ENCODE measurements at regions not wholly inside any gene's neighbourhood (a gene's known extent, or its start where the extent isn't known, plus 50 kb on each side); places are given as distances from the start of the nearest gene placed in this dataset.

DNA sequence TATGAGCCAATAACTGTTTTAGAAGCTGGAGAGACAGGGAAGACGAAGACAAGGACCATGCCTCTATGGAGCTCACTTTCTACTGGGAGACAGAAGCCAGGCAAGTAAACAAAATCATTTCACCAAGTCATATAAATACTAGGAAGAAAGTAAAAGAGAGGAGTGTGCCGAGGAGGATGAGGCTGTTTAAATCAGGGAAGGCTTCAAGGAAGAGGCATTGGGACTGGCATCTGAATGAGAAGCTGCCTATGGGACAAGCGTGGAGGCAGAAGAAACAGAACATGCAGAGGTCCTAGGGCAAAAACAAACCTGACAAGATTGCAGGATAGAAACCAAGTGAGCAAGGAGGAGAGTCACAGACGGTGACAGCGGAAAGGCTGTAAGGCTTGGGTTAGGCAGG is 68.1 kb upstream of the CPLX2 start:
- ChIA-PET SMC1A (ENCODE audit: uncharacterized antibody, unreplicated experiment) (no interaction called here), POLR2A (no interaction called here), RAD21 (ENCODE audit: unreplicated experiment) (no interaction called here)
- TF ChIP-seq, protein P1, sequence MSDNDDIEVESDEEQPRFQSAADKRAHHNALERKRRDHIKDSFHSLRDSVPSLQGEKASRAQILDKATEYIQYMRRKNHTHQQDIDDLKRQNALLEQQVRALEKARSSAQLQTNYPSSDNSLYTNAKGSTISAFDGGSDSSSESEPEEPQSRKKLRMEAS (IDR thresholded peaks at IDR 0.05; ENCODE audit: low read depth, low read length), result no peak
- TF ChIP-seq SPI1 (IDR thresholded peaks at IDR 0.05; ENCODE audit: borderline replicate concordance, insufficient read depth, low read depth, low read length) (no peak), MEF2A (IDR thresholded peaks at IDR 0.05; ENCODE audit: insufficient read depth, low read depth, low read length) (no peak), NR2F1 (conservative IDR thresholded peaks at IDR 0.05) (no peak), ZNF274 (IDR thresholded peaks at IDR 0.05; ENCODE audit: insufficient read depth, insufficient read length) (no peak), SREBF1 (IDR thresholded peaks at IDR 0.05; ENCODE audit: low read length) (no peak), IKZF2 (IDR thresholded peaks at IDR 0.05) (no peak), NFIC (IDR thresholded peaks at IDR 0.05; ENCODE audit: low read depth, low read length) (no peak), CEBPB (IDR thresholded peaks at IDR 0.05; ENCODE audit: borderline replicate concordance in 1 of 2, low read depth in 2 of 2, low read length in 2 of 2) (no peak), TCF7 (IDR thresholded peaks at IDR 0.05; ENCODE audit: borderline replicate concordance) (no peak), STAT3 (IDR thresholded peaks at IDR 0.05; ENCODE audit: low read depth, low read length) (no peak)
- TF ChIP-seq, protein P2, sequence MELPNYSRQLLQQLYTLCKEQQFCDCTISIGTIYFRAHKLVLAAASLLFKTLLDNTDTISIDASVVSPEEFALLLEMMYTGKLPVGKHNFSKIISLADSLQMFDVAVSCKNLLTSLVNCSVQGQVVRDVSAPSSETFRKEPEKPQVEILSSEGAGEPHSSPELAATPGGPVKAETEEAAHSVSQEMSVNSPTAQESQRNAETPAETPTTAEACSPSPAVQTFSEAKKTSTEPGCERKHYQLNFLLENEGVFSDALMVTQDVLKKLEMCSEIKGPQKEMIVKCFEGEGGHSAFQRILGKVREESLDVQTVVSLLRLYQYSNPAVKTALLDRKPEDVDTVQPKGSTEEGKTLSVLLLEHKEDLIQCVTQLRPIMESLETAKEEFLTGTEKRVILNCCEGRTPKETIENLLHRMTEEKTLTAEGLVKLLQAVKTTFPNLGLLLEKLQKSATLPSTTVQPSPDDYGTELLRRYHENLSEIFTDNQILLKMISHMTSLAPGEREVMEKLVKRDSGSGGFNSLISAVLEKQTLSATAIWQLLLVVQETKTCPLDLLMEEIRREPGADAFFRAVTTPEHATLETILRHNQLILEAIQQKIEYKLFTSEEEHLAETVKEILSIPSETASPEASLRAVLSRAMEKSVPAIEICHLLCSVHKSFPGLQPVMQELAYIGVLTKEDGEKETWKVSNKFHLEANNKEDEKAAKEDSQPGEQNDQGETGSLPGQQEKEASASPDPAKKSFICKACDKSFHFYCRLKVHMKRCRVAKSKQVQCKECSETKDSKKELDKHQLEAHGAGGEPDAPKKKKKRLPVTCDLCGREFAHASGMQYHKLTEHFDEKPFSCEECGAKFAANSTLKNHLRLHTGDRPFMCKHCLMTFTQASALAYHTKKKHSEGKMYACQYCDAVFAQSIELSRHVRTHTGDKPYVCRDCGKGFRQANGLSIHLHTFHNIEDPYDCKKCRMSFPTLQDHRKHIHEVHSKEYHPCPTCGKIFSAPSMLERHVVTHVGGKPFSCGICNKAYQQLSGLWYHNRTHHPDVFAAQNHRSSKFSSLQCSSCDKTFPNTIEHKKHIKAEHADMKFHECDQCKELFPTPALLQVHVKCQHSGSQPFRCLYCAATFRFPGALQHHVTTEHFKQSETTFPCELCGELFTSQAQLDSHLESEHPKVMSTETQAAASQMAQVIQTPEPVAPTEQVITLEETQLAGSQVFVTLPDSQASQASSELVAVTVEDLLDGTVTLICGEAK (IDR thresholded peaks at IDR 0.05; ENCODE audit: borderline replicate concordance), result no peak
- TF ChIP-seq, protein P3, sequence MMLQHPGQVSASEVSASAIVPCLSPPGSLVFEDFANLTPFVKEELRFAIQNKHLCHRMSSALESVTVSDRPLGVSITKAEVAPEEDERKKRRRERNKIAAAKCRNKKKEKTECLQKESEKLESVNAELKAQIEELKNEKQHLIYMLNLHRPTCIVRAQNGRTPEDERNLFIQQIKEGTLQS (IDR thresholded peaks at IDR 0.05; ENCODE audit: borderline replicate concordance, extremely low read depth, low read depth, low read length), result no peak
- TF ChIP-seq, protein P4, sequence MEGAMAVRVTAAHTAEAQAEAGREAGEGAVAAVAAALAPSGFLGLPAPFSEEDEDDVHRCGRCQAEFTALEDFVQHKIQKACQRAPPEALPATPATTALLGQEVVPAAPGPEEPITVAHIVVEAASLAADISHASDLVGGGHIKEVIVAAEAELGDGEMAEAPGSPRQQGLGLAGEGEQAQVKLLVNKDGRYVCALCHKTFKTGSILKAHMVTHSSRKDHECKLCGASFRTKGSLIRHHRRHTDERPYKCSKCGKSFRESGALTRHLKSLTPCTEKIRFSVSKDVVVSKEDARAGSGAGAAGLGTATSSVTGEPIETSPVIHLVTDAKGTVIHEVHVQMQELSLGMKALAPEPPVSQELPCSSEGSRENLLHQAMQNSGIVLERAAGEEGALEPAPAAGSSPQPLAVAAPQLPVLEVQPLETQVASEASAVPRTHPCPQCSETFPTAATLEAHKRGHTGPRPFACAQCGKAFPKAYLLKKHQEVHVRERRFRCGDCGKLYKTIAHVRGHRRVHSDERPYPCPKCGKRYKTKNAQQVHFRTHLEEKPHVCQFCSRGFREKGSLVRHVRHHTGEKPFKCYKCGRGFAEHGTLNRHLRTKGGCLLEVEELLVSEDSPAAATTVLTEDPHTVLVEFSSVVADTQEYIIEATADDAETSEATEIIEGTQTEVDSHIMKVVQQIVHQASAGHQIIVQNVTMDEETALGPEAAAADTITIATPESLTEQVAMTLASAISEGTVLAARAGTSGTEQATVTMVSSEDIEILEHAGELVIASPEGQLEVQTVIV (IDR thresholded peaks at IDR 0.05; ENCODE audit: borderline replicate concordance, partially characterized antibody), result no peak
- TF ChIP-seq, protein P5, sequence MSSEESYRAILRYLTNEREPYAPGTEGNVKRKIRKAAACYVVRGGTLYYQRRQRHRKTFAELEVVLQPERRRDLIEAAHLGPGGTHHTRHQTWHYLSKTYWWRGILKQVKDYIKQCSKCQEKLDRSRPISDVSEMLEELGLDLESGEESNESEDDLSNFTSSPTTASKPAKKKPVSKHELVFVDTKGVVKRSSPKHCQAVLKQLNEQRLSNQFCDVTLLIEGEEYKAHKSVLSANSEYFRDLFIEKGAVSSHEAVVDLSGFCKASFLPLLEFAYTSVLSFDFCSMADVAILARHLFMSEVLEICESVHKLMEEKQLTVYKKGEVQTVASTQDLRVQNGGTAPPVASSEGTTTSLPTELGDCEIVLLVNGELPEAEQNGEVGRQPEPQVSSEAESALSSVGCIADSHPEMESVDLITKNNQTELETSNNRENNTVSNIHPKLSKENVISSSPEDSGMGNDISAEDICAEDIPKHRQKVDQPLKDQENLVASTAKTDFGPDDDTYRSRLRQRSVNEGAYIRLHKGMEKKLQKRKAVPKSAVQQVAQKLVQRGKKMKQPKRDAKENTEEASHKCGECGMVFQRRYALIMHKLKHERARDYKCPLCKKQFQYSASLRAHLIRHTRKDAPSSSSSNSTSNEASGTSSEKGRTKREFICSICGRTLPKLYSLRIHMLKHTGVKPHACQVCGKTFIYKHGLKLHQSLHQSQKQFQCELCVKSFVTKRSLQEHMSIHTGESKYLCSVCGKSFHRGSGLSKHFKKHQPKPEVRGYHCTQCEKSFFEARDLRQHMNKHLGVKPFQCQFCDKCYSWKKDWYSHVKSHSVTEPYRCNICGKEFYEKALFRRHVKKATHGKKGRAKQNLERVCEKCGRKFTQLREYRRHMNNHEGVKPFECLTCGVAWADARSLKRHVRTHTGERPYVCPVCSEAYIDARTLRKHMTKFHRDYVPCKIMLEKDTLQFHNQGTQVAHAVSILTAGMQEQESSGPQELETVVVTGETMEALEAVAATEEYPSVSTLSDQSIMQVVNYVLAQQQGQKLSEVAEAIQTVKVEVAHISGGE (CRISPR knock-in tag; IDR thresholded peaks at IDR 0.05), result no peak

More for the DNA sequence above, 68.1 kb upstream of the CPLX2 start:
- no peak overlapping the region for H3K27ac ChIP-seq (ENCODE audit: control insufficient read depth, insufficient read depth)
- no peak overlapping the region for H3K4me3 ChIP-seq
- intact Hi-C loops (cut with micrococcal nuclease; ENCODE audit: unreplicated experiment), result no loop called here
- no TSS peak for BruUV-seq (replicated peaks)
- ATAC-seq, result no peak
- H2AFZ ChIP-seq (ENCODE audit: control insufficient read depth, low read depth, low read length), result no peak overlapping the region
- H3K4me2 ChIP-seq (ENCODE audit: control insufficient read depth, insufficient read depth), result no peak overlapping the region
- in situ Hi-C loops (cut with MboI), result no loop called here
- no peaks in the 10 kb centered on the region for H3K9me3 ChIP-seq (replicated peaks; ENCODE audit: control insufficient read depth, insufficient read depth, low read length)
- no peak for FAIRE-seq
- no peaks in the 10 kb centered on the region for H4K20me1 ChIP-seq (ENCODE audit: control insufficient read depth, insufficient read depth)
- H3K9ac ChIP-seq (ENCODE audit: control insufficient read depth, insufficient read depth, low read length), result no peak overlapping the region
- CTCF ChIA-PET, result no interaction called here
- H3K36me3 ChIP-seq (ENCODE audit: control insufficient read depth in 2 of 2, insufficient read depth in 2 of 2, low read length in 1 of 2), result no peaks in the 10 kb centered on the region
- H3K79me2 ChIP-seq (ENCODE audit: control insufficient read depth, insufficient read depth, low read length), result no peaks in the 10 kb centered on the region
- H3K4me1 ChIP-seq (ENCODE audit: control insufficient read depth, insufficient read depth, low read length), result no peaks in the 10 kb centered on the region
- DNase-seq (ENCODE audit: low read depth, low spot score), result no peak
- WGBS (ENCODE audit: insufficient coverage, insufficient replicate concordance, low lambda C conversion rate, missing lambda C conversion rate), result 40% methylated on average over 5 of the region's 5 CpGs
- no peaks in the 10 kb centered on the region; a peak in 2 of 4 replicates for H3K27me3 ChIP-seq (replicated peaks in 1 of 2; ENCODE audit: control insufficient read depth in 2 of 2, insufficient read depth in 2 of 2, low read length in 1 of 2)
